ENCODE measurements at regions not wholly inside any gene's neighbourhood (a gene's known extent, or its start where the extent isn't known, plus 50 kb on each side); places are given as distances from the start of the nearest gene placed in this dataset.

DNA sequence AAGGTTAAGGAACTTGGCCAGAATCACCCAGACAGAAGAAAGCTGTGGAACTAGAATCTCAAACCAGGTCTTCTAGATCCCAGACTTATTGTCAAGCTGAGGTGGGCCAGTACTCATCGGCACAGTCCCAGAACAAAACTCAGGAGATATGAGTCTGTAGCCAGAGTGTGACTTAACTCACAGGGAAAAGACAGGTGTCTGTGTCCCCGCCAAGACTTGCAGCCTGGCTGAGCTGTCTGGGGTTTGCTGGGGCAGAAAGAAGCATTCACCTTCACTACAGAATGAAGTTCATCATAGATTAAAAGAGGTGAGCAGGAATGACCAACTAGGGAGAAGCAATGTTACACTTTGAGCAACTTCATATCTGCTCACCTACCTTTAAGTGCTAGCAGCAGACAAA lies 257.2 kb downstream of the FOXO1 start:
- no peak for DNase-seq (ENCODE audit: low read depth in 2 of 2)

DNA sequence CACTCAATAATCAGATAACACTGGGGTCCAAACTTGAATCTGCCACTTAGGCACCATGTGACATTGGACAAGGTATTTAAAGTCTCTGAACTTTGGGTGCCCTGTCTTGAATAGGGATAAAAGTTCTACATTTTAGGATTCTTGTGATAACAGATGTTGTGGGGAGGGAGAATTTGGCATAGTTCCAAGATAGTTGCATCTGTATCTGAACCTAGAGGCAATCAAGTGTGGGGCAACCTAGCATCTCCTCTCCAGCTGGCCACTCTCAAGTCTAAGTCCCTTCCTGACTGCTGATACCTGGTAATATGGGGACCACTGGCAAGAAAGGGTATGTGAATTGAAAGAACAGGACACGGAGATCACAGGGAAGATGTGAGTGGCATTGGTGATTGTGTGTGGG lies 256.1 kb downstream of the FOXO1 start:
- DNase-seq (ENCODE audit: low read depth in 2 of 2), result no peak

DNA sequence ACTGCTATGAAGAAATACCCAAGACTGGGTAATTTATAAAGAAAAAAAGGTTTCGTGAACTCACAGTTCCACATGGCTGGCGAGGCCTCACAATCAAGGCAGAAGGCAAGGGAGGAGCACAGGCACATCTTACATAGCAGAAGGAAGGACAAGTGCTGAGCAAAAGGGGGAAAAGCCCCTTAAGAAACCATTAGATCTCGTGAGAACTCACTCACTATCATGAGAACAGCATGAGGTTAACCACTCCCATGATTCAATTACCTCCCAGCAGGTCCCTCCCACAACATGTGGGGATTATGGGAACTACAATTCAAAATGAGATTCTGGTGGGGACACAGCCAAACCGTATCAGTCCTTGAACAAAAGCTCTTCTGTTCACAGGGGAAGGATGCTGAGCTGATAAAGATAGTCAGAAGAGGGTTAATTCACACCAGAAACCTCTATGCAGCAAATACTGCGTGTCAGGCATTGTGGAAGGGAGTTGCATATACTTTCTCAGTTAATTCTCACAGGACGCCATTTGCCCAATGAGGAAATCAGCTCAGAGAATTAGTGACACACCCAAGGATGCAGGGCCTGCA lies 246.2 kb downstream of the FOXO1 start:
- no peak for DNase-seq (ENCODE audit: low read depth in 2 of 2)

GRCh38 chr13:40422588-40423235 lies 243.7 kb downstream of the FOXO1 start:
- no peak for DNase-seq (ENCODE audit: low read depth in 2 of 2)

- DNase-seq (ENCODE audit: low read depth in 2 of 2), result no peak
Measured at GRCh38 chr13:40428354-40428753, 238.1 kb downstream of the FOXO1 start.

DNA sequence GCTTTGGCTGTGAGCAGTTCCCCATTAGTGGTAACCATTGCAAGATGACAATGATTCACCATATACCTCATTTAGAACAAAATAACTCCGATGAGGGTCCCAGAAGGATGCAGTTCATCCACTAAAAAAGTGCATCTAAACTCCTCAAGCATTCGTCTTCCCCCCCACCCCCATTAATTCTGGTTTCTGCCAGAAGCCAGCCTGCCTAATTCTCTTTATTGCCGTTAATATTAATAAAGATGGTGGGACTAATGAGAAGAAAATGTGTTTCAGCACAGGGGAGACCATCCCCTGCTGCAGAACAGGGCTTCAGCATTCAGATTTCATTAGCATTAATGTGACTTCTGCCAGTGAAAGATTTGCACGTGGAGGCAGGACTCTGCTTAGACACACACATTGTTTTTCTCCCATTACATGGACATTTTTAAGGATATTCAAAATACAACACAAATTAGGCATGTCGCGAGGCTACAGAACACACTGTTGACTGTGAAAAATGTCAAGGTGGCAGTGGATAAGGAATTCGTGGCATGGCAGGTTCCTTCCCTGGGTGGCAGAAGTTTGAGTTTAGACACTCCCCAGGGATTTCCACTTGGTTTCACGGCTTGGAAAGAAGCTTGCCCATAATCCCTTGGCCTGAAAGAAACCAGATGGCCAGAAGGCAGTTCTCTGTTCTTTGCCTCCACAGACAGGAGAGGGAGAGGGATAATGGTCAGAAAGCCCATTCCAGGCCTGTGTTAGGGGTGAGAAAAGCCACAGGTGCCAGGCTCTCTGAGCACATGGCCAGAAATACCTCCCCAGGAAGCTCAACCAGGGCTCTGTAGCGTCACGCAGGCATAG lies 236.5 kb downstream of the FOXO1 start:
- no peak for DNase-seq (ENCODE audit: low read depth in 2 of 2)

DNA sequence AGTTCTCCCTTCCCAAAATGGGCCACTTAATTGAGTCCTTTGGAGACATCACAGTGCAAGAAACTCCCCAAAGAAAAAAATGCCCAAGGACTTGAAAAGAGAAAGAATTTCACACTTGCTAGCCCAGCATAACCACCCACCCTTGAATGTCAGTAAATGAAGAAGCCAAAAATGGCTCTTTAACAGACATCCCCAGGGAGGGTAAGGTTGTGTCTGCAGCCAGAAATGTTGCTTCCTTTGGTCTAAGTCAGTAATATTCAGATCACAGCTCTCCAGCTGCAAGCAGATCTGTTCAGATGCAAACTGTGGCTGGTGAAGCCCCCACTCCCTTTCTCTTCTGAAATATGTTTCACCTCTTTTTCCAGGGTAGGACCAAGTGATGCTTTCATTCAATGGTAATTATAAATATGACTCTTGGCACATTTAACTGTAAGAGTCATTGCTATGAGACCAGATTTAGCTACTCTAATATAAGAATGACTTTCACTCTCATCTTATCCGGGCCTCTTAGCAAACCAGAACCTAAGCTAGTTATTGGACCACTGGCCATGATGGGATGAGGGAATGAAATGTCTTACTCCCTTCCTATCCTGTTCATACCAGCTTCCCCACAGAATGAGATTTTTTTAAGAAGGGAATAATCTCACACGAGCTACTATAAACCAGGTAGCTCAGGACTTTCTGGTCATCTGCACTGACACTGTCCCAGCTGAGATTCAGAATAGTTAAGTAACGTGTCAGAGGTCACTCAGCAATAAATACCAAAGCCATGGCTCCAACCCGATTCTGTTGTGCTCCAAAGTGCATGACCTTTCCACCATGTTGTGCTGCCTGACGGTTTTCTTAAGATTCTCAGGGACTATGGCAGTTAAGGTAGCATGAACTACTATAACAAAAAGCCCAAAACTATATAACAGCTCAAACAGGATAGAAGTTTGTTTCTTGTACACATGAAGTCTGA lies 234.1 kb downstream of the FOXO1 start:
- no peak for DNase-seq (ENCODE audit: low read depth in 2 of 2)

- no peak for DNase-seq (ENCODE audit: low read depth in 2 of 2)
Measured at GRCh38 chr13:40433001-40433400, 233.4 kb downstream of the FOXO1 start.

GRCh38 chr13:40433577-40433976 lies 232.9 kb downstream of the FOXO1 start:
- peak; percentile 7 to 8 for DNase-seq (ENCODE audit: low read depth in 2 of 2)

GRCh38 chr13:40434516-40435397 lies 231.7 kb downstream of the FOXO1 start:
- no peak for DNase-seq (ENCODE audit: low read depth in 2 of 2)

DNA sequence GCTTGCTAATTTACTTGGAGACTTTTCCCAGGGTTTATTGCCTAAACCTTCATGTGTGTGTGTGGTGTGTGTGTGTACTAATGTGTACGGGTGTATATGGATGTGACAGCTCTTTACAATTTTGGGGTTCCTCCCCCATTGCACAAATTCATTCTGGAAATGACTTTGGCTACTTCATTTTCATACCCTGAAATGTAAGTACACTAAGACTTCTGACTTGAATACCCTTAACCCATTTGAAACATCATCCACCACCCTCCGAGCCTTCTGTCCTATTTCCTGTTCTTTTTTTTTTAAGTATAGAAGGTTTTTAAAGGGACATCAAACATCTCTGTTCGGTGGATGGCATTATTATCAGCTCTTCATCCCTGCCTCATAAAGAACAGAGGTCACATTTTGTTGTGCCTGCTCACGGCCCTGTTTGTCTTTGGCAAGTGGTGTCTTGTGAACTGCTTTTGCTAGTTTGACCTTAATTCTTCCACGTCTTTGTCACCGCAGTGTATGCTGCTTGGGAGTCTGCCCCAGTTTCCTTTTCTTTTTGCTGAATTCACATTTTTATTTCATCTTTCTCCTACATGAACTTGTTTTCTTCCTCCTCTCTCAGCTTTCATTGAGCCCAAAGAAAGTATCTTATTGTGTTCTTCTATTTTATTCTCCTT lies 228.3 kb downstream of the FOXO1 start:
- DNase-seq (ENCODE audit: low read depth in 2 of 2), result no peak

DNA sequence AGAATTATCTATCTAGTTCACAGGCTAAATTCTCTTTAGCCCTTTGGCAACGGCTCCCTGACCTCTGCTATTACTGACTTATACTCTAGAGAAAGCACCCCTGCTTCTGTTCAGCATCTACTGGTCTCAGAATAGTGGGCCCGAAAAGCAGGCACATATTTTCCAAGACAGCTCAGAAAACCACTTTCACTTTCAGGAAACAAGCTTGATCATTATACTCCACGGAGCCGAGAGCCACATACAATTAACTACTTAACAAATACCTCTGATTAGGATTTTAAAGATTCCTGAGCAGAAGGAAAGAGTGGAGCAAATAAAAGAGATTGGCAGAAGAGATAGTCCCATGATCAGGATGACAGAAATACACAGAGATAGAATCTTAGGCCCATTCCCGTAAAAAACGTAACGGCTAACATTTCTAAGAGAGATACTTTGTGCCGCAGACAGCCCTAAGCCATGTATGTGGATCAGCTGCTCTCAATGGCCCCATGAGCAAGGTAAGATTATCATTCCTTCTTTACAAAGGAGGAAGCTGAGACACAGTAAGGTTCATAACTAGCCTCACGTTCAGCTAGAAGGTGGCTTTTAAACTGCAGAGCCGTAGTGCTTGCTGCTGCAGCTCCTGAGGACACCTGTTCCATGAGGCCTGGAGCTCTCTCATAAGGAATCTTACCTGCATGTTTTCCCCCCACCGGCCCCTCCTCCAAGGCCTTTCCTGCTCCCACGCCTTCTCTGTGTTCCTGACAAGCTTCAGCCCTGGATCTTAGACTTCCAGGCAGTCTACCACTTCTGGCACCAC lies 227.2 kb downstream of the FOXO1 start:
- DNase-seq (ENCODE audit: low read depth in 2 of 2), result no peak

DNA sequence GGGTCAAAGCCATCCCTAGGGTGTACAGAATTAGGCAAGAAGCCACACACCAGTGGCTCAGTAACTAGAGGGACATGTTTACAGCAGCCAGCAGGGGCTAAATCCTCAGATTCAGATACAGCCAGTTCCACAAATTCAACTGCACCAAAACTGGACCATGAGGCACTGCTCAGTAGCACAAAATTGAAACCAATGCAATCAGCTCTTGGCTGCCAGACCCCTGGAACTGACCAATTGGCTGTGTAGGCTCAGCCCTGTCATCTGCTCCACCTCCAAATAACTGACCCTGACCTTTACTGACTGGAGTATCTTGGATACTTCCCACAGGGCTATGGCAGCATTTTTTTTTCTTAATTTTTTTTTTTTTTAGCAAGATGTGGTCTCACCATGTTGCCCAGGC lies 226.5 kb downstream of the FOXO1 start:
- DNase-seq (ENCODE audit: low read depth in 2 of 2), result no peak

DNA sequence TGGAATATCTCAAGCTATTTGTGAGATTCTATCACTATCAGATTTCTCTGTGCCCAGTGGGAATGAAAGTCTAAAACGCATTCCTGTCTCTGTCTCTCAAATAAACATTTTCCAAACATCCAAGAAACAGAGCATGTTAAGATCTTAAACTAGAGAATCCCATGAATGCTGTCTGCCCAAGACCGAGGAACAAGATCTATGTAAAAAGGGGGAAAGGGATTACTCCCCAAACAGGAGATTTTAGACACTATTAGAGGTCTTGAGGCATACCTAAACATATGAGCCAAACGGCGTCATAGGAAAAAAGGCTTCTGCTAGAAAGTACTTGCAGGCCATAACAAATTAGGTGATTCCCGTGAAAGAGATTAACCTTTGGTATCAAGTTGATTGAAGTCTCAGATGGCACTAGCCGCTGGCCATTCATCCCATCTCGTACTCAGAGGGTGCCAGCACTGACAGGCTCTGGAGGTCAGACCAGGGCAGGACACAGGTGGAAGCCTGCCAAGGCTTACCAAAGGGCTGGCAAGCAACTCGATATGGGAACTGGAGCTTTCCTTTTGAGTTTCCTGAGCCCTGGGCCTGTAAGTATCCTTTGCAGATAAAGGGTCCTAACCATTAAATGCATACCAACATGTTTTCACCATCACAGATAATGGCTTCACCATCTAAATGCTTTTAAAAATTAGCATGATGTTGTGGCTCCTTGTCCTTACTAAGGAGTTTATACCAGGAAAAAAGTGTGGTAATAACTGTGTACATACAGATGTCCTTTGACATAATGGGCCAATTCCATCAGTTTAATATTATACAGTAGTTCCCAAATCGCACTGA lies 225.2 kb downstream of the FOXO1 start:
- DNase-seq (ENCODE audit: low read depth in 2 of 2), result no peak

GRCh38 chr13:40442231-40442630 lies 224.2 kb downstream of the FOXO1 start:
- DNase-seq (ENCODE audit: low read depth in 2 of 2), result no peak

DNA sequence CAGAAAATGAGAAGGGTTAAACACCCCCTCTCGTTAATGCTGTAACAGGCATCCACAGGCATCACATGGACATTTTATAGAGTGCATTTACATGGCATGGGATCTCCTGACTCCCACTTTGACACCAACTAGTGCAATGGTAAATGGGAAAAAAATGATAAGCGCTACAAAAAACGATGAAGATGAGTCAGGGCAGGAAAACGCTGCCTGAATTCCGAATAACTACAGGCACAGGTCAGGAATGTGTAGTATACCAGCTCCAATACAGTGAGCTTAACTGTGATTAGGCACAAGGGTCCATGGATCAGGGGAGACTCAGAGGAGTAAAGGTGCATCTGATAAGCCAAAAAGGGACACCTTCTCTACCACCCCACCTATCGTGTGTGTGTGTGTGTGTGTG lies 223.6 kb downstream of the FOXO1 start:
- DNase-seq (ENCODE audit: low read depth in 2 of 2), result no peak

GRCh38 chr13:40444241-40444640 lies 222.2 kb downstream of the FOXO1 start:
- DNase-seq (ENCODE audit: low read depth in 2 of 2), result no peak

DNA sequence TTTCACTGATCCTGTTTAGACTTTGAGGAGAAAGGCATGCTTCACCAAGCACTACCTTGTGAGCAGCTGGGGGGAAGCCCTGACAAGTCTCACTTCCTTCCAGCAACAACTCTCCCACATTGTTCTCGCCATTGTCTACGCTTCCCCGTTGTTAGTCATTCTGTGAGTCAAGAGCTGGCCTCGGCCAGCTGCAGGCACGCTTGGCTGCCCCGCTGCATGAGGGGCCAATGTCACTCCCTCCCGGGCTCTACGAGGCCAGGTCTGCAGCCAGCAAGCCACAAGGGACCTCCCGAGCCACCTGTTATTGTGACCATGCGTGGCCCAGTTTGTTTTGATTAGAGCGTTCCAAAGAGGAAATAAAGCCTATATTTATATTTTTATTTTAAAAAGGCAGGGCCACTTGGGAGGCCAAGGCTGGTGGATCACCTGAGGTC lies 220.9 kb downstream of the FOXO1 start:
- DNase-seq (ENCODE audit: low read depth in 2 of 2), result no peak

GRCh38 chr13:40446365-40446764 lies 220.1 kb downstream of the FOXO1 start:
- no peak for DNase-seq (ENCODE audit: low read depth in 2 of 2)

Measured in stimulated activated CD8-positive, alpha-beta memory T cell treated with anti-CD3 and anti-CD28 coated beads, Interleukin-7, amount 100 ng/mL, for 1 hour (primary cell).